ENCODE measurements at regions not wholly inside any gene's neighbourhood (a gene's known extent, or its start where the extent isn't known, plus 50 kb on each side); places are given as distances from the start of the nearest gene placed in this dataset.
"Not testable (repeated sequence)": the region's sequence is repeated elsewhere in the genome, so short reads cannot be mapped to it uniquely, and the experiment has no call there.

DNA sequence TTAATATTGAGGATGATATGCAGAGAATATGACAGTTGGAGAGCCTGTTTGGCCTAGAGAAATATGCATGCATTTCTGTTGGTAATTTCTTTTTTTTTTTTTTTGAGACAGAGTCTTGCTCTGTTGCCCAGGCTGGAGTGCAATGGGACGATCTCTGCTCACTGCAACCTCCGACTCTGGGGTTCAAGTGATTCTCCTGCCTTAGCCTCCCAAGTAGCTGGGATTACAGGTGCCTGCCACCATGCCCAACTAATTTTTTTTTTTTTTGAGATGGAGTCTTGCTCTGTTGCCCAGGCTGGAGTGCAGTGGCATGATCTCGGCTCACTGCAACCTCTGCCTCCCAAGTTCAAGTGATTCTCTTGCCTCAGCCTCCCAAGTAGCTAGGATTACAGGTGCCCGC, 108.3 kb downstream of the SLC25A47 start:
- TF ChIP-seq, protein P1, sequence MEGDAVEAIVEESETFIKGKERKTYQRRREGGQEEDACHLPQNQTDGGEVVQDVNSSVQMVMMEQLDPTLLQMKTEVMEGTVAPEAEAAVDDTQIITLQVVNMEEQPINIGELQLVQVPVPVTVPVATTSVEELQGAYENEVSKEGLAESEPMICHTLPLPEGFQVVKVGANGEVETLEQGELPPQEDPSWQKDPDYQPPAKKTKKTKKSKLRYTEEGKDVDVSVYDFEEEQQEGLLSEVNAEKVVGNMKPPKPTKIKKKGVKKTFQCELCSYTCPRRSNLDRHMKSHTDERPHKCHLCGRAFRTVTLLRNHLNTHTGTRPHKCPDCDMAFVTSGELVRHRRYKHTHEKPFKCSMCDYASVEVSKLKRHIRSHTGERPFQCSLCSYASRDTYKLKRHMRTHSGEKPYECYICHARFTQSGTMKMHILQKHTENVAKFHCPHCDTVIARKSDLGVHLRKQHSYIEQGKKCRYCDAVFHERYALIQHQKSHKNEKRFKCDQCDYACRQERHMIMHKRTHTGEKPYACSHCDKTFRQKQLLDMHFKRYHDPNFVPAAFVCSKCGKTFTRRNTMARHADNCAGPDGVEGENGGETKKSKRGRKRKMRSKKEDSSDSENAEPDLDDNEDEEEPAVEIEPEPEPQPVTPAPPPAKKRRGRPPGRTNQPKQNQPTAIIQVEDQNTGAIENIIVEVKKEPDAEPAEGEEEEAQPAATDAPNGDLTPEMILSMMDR (IDR thresholded peaks at IDR 0.05) = not testable (repeated sequence)
- not testable (repeated sequence) for TF ChIP-seq POLR2A (IDR thresholded peaks at IDR 0.05)

Measured in tibial nerve (tissue), 3 donors.